Kidney epithelial cell (primary cell): ENCODE measurements at regions not wholly inside any gene's neighbourhood (a gene's known extent, or its start where the extent isn't known, plus 50 kb on each side); places are given as distances from the start of the nearest gene placed in this dataset.
"Not testable (repeated sequence)": the region's sequence is repeated elsewhere in the genome, so short reads cannot be mapped to it uniquely, and the experiment has no call there.

Experiments used
- DNase-seq: peaks from one replicate; pipeline ENCODE4 v3.0.0-alpha.2; 2010; ENCODE audit warnings: low read depth
- H3K27me3 ChIP-seq: 2 replicates; pipeline ENCODE4 v1.6.0; 2011; ENCODE audit warnings: low read length; ENCODE audit not compliant: control insufficient read depth, insufficient read depth
- H3K36me3 ChIP-seq: 2 replicates; pipeline ENCODE4 v1.5.1; 2011; ENCODE audit warnings: low read length; ENCODE audit not compliant: control insufficient read depth, insufficient read depth
- H3K4me3 ChIP-seq: 2 replicates; pipeline ENCODE4 v1.5.1; 2011; ENCODE audit warnings: low read depth, mild to moderate bottlenecking, control low read depth, low read length
- TF ChIP-seq, protein P1 (sequence below): IDR thresholded peaks from 2 replicates; pipeline ENCODE4 v1.5.1; 2011; ENCODE audit warnings: mild to moderate bottlenecking, moderate library complexity, low read length, control low read depth, inconsistent platforms; ENCODE audit not compliant: insufficient read depth, poor library complexity, severe bottlenecking

DNA sequence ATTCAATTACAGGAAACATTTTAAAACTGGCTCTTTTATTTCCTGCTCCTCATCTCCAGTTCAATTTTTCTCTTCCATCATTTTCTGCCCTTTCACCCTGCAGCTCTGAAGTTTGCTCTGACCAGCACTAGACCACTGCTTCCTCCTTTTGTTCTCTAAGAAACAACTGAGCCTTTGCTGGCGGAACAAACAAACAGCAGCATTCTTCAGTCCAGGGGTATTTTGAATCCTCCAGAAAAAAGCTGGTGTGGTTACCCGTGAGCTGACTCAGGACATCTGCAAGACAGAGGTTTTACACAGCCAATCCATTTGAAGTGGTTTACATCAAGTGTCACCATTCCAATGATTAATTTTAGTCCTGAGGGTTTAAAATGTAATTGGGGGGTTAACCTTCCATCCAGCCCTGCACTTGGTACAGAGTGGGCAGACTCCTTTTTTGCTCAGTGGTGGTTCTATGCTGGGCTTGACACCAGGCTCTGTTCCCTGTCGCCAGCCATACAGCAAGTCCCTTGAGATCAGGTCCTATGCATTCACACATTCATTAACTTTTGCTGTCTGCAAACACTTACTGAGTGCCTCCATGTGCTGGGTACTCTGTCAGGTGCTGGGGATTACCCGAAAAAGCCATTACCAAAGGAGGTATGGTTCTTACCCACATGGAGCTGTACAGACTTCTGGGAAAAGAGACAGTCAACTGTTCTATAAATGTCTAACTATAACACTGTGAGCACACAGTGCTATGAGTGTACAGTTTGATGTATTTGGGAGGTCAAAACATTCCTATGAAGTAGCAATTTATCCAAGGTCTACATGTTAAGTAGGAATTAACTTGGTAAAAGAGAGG, 909.4 kb upstream of the GYPC start:
- Histone ChIP-seq H3K27me3 (no peaks in the 10 kb centered on the region), H3K4me3 (no peak overlapping the region), H3K36me3 (no peaks in the 10 kb centered on the region)
- DNase-seq = no peak
- TF ChIP-seq, protein P1, sequence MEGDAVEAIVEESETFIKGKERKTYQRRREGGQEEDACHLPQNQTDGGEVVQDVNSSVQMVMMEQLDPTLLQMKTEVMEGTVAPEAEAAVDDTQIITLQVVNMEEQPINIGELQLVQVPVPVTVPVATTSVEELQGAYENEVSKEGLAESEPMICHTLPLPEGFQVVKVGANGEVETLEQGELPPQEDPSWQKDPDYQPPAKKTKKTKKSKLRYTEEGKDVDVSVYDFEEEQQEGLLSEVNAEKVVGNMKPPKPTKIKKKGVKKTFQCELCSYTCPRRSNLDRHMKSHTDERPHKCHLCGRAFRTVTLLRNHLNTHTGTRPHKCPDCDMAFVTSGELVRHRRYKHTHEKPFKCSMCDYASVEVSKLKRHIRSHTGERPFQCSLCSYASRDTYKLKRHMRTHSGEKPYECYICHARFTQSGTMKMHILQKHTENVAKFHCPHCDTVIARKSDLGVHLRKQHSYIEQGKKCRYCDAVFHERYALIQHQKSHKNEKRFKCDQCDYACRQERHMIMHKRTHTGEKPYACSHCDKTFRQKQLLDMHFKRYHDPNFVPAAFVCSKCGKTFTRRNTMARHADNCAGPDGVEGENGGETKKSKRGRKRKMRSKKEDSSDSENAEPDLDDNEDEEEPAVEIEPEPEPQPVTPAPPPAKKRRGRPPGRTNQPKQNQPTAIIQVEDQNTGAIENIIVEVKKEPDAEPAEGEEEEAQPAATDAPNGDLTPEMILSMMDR = no peak

- no peak overlapping the region for H3K4me3 ChIP-seq
- H3K27me3 ChIP-seq = no peaks in the 10 kb centered on the region
- TF ChIP-seq, protein P1 = no peak
- no peaks in the 10 kb centered on the region for H3K36me3 ChIP-seq
- no peak for DNase-seq
Measured at GRCh38 chr2:125747165-125747425, 908.9 kb upstream of the GYPC start.

DNA sequence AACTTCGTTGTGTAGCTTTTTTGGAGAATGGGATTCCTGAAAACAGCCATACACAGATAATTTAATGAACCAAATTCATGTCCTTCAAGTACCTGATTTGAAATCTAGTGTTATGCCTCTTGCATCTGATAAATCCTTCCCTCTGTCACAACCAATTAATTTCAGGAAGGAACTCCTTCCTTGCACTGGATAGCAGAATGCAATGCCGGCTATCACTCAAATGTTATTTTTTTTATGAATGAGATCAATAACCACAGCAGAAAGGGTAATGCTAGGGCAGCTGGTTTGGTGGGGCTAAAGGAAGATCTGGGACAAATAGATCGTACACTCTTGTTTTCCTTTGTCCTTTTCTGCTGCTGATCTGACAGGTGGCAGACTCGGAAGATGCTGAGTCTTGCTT, 899.5 kb upstream of the GYPC start:
- Histone ChIP-seq H3K4me3 (no peak overlapping the region), H3K27me3 (no peaks in the 10 kb centered on the region), H3K36me3 (no peaks in the 10 kb centered on the region)
- TF ChIP-seq, protein P1 = no peak
- no peak for DNase-seq

- Histone ChIP-seq H3K36me3 (no peaks in the 10 kb centered on the region), H3K27me3 (no peaks in the 10 kb centered on the region), H3K4me3 (no peak overlapping the region)
- TF ChIP-seq, protein P1 = no peak
- DNase-seq = no peak
Measured at GRCh38 chr2:125796784-125797183, 859.2 kb upstream of the GYPC start.

DNA sequence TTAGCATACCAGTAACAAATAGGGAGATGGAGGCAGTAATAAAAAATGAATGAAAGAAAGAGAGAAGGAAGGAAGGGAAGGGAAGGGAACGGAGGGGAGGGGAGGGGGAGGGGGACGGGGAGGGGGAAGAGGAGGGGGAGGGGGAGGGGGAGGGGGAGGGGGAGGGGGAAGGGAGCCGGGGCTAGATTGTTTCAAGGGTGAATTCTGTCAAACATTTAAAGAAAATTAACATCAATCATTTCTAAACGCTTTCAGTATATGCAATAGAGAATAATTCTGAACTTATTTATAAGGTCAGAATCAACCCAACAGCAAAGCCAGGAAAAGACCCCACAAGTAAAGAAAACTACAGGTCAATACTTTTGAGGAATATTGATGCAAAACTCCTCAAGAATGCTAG, 858.8 kb upstream of the GYPC start:
- Histone ChIP-seq H3K4me3 (no peak overlapping the region), H3K36me3 (no peaks in the 10 kb centered on the region), H3K27me3 (no peaks in the 10 kb centered on the region)
- TF ChIP-seq, protein P1 = no peak
- no peak for DNase-seq

- no peaks in the 10 kb centered on the region for H3K27me3 ChIP-seq
- DNase-seq = no peak
- TF ChIP-seq, protein P1 = no peak
- no peak overlapping the region for H3K4me3 ChIP-seq
- no peaks in the 10 kb centered on the region for H3K36me3 ChIP-seq
Measured at GRCh38 chr2:125822746-125823145, 833.2 kb upstream of the GYPC start.

- not testable (repeated sequence) for H3K27me3 ChIP-seq, DNase-seq
Measured at GRCh38 chr2:125825781-125826180, 830.2 kb upstream of the GYPC start.

More at GRCh38 chr2:125825781-125826180, 830.2 kb upstream of the GYPC start:
- H3K36me3 ChIP-seq, H3K4me3 ChIP-seq: not testable (repeated sequence)
